PC-3 (cell line): ENCODE measurements at regions not wholly inside any gene's neighbourhood (a gene's known extent, or its start where the extent isn't known, plus 50 kb on each side); places are given as distances from the start of the nearest gene placed in this dataset.

ENCODE experiments used
- CTCF ChIP-seq: fragments of 300-600 bp; sonication (generic); conservative IDR thresholded peaks from 2 replicates; pipeline ENCODE4 v1.5.1; 2017; ENCODE audit warnings: antibody characterized with exemption, low read depth, mild to moderate bottlenecking, low read length
- EZH2 ChIP-seq: fragments of 300-600 bp; sonication (generic); IDR thresholded peaks from one replicate; pipeline ENCODE4 v1.6.1; 2017; ENCODE audit warnings: antibody characterized with exemption, mild to moderate bottlenecking, low read length; ENCODE audit not compliant: unreplicated experiment

GRCh38 chr6:90402831-90403192 lies 106.2 kb upstream of the BACH2 start:
- no peak for TF ChIP-seq EZH2
- no peak for TF ChIP-seq CTCF
